ENCODE measurements at regions not wholly inside any gene's neighbourhood (a gene's known extent, or its start where the extent isn't known, plus 50 kb on each side); places are given as distances from the start of the nearest gene placed in this dataset.

GRCh38 chr6:166770216-166771116 lies 143.4 kb upstream of the RPS6KA2 start:
- no peak for TF ChIP-seq KLF16 (CRISPR knock-in tag; IDR thresholded peaks at IDR 0.05)
- TF ChIP-seq ZC3H4 (CRISPR knock-in tag; IDR thresholded peaks at IDR 0.05; ENCODE audit: borderline replicate concordance): no peak
- no peak for TF ChIP-seq ZNF274 (CRISPR knock-in tag; IDR thresholded peaks at IDR 0.05)
- no peak for TF ChIP-seq CTCF (CRISPR knock-in tag; IDR thresholded peaks at IDR 0.05)
- TF ChIP-seq GABPA (IDR thresholded peaks at IDR 0.05; ENCODE audit: low read depth, low read length): no peak
- no peak for TF ChIP-seq GABPA (CRISPR knock-in tag; IDR thresholded peaks at IDR 0.05; ENCODE audit: low read depth)
- no peak for TF ChIP-seq E2F2 (CRISPR knock-in tag; IDR thresholded peaks at IDR 0.05; ENCODE audit: borderline replicate concordance)
- no peak for TF ChIP-seq ATF7 (IDR thresholded peaks at IDR 0.05)
- no peak for TF ChIP-seq ATF7 (CRISPR knock-in tag; IDR thresholded peaks at IDR 0.05)
- no peak for TF ChIP-seq MAX (IDR thresholded peaks at IDR 0.05)
- no peak for TF ChIP-seq NFKBIZ (CRISPR knock-in tag; IDR thresholded peaks at IDR 0.05)
- no peak for TF ChIP-seq HNRNPLL (IDR thresholded peaks at IDR 0.05; ENCODE audit: low read depth, low read length, poor library complexity, severe bottlenecking)
- TF ChIP-seq ZSCAN30 (CRISPR knock-in tag; IDR thresholded peaks at IDR 0.05): no peak
- no peak for TF ChIP-seq ZNF367 (CRISPR knock-in tag; IDR thresholded peaks at IDR 0.05; ENCODE audit: borderline replicate concordance)
- TF ChIP-seq ZNF670 (CRISPR knock-in tag; IDR thresholded peaks at IDR 0.05; ENCODE audit: borderline replicate concordance): no peak

Measured in HepG2 (cell line).